MV-4-11 (cell line): ENCODE measurements at regions not wholly inside any gene's neighbourhood (a gene's known extent, or its start where the extent isn't known, plus 50 kb on each side); places are given as distances from the start of the nearest gene placed in this dataset.
A peak's percentile ranks its signal among the peaks of the same experiment; 100 is the strongest.

Experiments
- DNase-seq: peaks from one replicate; lab custom pipeline; 2025; lab: John Stamatoyannopoulos, UW

GRCh38 chr12:102535306-102535705 lies 54.9 kb upstream of the IGF1 start:
- DNase-seq: peak; percentile 19

GRCh38 chr12:102534899-102535298 lies 54.5 kb upstream of the IGF1 start:
- no peak for DNase-seq

GRCh38 chr12:102533483-102534215 lies 53.3 kb upstream of the IGF1 start:
- no peak for DNase-seq
